Islet of Langerhans (tissue), 1 donor: ENCODE measurements at regions not wholly inside any gene's neighbourhood (a gene's known extent, or its start where the extent isn't known, plus 50 kb on each side); places are given as distances from the start of the nearest gene placed in this dataset.

Source experiments
- FAIRE-seq: peaks from one replicate; lab custom pipeline; 2011; peaks lifted over from hg19 to GRCh38; lab: Jason Lieb, UNC

- FAIRE-seq = no peak
Observed at GRCh38 chr7:42351316-42351935, 114.4 kb upstream of the GLI3 start.

GRCh38 chr7:42350801-42351200 lies 113.8 kb upstream of the GLI3 start:
- FAIRE-seq = no peak

GRCh38 chr7:42348631-42349030 lies 111.6 kb upstream of the GLI3 start:
- FAIRE-seq = no peak

- FAIRE-seq = no peak
Observed at GRCh38 chr7:42348071-42348470, 111.1 kb upstream of the GLI3 start.

- FAIRE-seq = no peak
Observed at GRCh38 chr7:42347616-42348015, 110.6 kb upstream of the GLI3 start.

GRCh38 chr7:42345478-42346299 lies 108.7 kb upstream of the GLI3 start:
- no peak for FAIRE-seq

- no peak for FAIRE-seq
Observed at GRCh38 chr7:42344198-42344755, 107.3 kb upstream of the GLI3 start.

GRCh38 chr7:42342381-42342780 lies 105.4 kb upstream of the GLI3 start:
- FAIRE-seq = no peak

- no peak for FAIRE-seq
Observed at GRCh38 chr7:42340436-42340835, 103.4 kb upstream of the GLI3 start.

- FAIRE-seq = no peak
Observed at GRCh38 chr7:42338916-42339540, 102.0 kb upstream of the GLI3 start.

- no peak for FAIRE-seq
Observed at GRCh38 chr7:42338231-42338915, 101.4 kb upstream of the GLI3 start.

- FAIRE-seq = no peak
Observed at GRCh38 chr7:42337225-42337905, 100.4 kb upstream of the GLI3 start.

- FAIRE-seq = no peak
Observed at GRCh38 chr7:42332605-42333222, 95.7 kb upstream of the GLI3 start.

GRCh38 chr7:42319631-42320030 lies 82.6 kb upstream of the GLI3 start:
- FAIRE-seq = no peak

GRCh38 chr7:42315631-42316030 lies 78.6 kb upstream of the GLI3 start:
- FAIRE-seq = no peak

GRCh38 chr7:42315103-42315502 lies 78.1 kb upstream of the GLI3 start:
- FAIRE-seq = no peak

GRCh38 chr7:42314696-42315095 lies 77.7 kb upstream of the GLI3 start:
- FAIRE-seq = no peak

GRCh38 chr7:42311195-42311594 lies 74.2 kb upstream of the GLI3 start:
- FAIRE-seq = no peak

- no peak for FAIRE-seq
Observed at GRCh38 chr7:42292991-42293521, 56.0 kb upstream of the GLI3 start.

- no peak for FAIRE-seq
Observed at GRCh38 chr7:42289473-42289872, 52.5 kb upstream of the GLI3 start.
